HTR-8/SVneo (cell line): ENCODE measurements at regions not wholly inside any gene's neighbourhood (a gene's known extent, or its start where the extent isn't known, plus 50 kb on each side); places are given as distances from the start of the nearest gene placed in this dataset.

Source experiments
- DNase-seq: peaks from one replicate; pipeline ENCODE4 v3.0.0; 2011; ENCODE audit warnings: low spot score, mixed read lengths; ENCODE audit not compliant: insufficient read length
- FAIRE-seq: peaks from 2 replicates; lab custom pipeline; 2011; peaks lifted over from hg19 to GRCh38; lab: Jason Lieb, UNC

DNA sequence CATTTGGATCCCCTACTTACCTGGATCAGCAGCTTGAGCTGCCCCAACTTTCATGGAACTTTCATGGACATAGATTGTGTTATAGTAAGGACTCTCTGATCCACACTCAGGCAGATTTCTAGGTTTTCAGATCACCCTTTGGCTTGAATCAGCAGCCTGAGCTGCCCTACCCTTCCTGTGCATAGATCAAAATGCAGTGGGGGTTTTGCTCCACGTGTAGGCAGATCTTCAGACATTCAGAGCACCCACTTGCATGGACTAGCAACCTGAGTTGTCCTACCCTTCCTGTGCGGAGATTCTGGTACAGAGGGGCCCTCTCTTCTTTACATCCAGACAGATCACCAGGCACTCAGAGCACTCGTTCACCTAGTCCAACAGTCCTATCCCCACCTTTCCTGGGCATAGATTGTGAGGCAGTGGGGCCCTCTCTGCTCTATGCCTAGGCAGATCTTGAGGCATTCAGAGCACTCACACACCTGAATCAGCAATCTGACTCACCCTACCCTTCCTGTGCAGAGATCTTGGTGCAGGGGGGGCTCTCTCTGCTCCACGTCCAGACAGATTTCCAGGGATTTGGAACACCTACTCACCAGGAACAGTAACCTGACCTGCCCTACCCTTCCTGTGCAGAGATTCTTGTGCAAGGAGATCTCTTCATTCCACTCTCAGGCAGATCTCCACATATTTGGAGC lies 705.2 kb upstream of the NRSN1 start:
- no peak for FAIRE-seq
- DNase-seq, result no peak

DNA sequence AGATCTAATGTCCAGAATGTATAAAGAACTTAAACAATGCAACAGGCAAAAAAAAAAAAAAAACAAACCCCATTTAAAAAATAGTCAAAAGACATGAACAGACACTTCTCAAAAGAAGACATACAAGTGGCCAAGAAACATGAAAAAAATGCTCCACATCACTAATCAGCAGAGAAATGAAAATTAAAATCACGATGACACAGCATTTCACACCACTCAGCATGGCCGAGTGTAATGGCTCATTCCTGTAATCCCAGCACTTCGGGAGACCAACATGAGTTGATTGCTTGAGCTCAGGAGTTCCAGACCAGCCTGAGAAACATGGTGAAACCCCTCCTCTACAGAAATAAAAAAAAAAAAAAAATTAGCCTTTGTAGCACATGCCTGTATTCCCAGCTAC lies 701.4 kb upstream of the NRSN1 start:
- no peak for FAIRE-seq
- no peak for DNase-seq

DNA sequence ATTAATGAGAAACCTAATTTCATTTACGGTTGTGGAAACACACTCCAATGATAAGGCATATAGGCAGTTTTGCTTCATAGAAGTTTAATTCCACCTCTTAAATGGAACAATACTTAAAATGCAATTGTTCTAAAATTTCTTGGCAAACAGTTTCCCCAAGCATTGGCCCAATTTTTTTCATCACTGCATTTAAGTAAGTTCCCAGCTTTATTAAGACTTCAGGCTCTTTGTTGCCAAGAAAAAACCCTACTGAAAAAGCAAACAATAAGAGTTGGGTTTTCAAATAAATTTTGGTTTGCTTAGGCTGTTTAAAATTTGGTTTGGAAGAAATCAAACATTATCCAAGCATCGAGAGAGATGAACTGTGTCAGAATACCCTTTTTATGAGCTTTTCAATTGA lies 690.9 kb upstream of the NRSN1 start:
- DNase-seq (no peak), FAIRE-seq (no peak)

DNA sequence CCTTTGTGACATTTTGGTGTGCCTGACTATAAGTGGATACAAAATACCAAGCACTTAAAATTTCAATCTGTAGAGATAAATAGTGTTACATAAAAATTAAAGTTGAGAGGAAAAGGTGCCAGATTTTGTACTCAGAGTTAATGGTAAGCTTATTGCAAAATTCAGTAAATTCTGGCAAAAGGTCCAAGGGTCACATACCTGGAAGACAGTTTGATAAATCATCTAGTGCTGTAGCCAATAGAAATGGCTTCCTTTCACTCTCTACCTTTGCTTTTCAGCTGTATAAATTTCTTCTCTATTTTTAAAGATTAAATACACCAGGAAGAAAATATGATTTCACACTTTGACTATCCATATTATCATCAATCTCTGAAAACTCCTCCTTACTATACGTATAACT lies 690.2 kb upstream of the NRSN1 start:
- FAIRE-seq (no peak), DNase-seq (no peak)

DNA sequence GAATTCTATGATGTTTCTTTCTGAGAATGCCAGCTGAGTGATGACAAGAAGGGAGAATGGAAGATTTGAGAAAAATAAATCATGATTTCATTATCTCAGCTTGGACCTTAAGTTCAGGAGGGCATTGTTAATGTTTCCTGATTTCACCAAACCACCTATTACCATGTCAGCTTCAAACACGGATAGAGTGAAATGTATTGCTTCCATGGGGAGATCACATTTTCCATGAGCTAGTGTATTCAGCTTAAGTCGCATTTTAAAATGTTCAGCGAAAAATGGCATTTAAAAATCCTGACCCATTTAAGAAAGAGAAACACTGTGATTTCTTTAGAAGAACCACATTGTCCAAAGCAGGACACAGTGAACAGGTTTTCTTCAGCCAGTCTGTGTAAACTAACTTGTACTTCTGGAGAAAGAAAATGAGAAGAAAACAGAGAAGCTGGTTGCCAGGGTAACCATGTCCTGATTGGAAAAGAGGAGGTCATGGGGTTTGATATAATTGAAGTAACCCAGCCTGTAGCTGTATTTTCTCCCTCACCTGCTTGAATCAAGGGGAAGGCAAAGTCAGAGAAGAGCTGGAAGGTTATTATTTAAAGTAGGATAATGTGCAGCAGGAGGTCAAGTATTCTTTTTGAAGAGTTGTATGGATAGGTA lies 684.1 kb upstream of the NRSN1 start:
- FAIRE-seq (no peak), DNase-seq (no peak)

DNA sequence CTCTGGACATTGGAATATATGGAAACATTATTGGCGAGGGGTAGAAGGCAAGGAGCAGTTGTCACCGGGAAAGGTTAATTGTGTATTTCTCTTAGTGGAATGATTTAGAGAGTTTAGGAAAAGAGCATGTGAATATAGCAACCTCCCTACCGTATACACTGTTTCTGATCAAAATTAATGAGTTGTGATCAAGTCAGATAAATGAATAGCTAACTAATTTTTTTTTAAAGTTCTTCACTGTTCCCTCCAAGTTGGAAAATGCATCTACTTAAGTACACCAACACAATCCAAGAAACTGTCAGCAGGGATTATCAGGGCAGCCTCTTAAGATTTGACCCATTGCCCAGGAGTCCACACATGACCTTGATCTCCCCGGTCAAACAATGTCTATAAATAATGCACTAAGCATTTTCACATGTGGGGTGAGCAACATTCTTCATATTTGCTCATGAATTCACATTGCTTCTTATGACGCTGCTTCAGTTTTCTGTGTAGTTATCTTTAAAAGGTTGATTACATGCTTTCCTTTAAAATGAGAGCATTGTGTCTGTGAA lies 680.8 kb upstream of the NRSN1 start:
- no peak for FAIRE-seq

DNA sequence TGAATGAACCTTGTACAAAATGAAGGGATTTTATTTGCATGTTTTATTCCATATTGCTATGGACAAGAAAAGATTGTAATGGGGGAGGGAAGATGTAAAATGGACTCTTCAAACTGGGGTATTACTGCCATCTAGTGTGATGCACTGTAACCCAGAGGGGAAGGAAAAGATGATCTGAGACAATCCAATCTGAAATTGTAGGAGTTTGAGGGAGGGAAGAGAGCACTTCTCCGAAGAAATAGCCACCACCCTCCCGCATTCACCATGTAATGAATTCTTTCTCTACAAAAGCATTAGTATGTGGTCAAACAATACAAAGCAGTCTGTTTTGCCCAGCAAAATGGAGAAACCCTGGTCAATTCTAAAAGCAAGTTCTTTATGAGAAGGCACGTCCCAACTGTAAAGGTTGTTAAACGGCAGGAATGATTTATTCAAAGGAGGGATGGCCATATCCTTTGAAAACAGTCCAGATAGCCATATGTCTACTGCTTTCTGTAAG lies 679.5 kb upstream of the NRSN1 start:
- DNase-seq (peak; percentile 5), FAIRE-seq (no peak)

More for the DNA sequence above, 680.8 kb upstream of the NRSN1 start:
- no peak for DNase-seq

DNA sequence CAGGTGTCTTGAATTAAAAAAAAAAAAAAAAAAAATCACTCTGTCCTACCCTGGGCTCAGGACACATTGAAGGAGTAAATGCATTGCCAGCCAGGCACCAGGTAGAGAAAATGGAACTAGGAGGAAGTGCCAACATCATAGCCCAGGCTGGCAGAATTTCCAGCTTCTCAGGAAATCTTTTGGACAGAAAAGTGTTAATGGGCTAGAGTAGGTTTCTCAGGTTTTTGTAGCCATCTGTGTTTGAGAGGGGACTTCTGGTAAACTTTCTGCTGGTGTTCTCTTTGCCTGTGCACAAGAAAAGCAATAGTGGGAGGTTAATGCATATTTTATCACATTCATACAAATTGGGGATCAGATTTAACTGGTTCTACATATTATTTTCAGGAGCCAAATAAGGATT lies 678.3 kb upstream of the NRSN1 start:
- FAIRE-seq (no peak), DNase-seq (no peak)

DNA sequence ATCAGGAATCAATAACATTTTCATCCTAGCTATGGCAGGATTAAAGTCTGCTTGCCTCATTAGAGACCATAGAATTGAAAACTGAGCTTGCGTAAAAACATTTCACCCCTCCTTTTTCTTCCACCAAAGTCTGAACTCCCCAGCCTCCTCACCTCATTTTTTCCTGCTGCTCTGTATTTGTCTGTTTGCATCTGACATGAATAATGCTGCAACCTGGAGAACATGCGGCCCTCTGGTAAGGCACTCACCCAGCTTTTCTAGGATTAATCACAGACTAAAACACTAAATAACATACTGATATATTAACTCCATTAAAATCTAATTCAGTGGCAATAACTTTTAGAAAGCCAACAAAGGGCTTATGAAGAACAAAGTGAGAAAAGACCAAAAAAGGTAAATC lies 677.7 kb upstream of the NRSN1 start:
- DNase-seq (no peak), FAIRE-seq (no peak)

DNA sequence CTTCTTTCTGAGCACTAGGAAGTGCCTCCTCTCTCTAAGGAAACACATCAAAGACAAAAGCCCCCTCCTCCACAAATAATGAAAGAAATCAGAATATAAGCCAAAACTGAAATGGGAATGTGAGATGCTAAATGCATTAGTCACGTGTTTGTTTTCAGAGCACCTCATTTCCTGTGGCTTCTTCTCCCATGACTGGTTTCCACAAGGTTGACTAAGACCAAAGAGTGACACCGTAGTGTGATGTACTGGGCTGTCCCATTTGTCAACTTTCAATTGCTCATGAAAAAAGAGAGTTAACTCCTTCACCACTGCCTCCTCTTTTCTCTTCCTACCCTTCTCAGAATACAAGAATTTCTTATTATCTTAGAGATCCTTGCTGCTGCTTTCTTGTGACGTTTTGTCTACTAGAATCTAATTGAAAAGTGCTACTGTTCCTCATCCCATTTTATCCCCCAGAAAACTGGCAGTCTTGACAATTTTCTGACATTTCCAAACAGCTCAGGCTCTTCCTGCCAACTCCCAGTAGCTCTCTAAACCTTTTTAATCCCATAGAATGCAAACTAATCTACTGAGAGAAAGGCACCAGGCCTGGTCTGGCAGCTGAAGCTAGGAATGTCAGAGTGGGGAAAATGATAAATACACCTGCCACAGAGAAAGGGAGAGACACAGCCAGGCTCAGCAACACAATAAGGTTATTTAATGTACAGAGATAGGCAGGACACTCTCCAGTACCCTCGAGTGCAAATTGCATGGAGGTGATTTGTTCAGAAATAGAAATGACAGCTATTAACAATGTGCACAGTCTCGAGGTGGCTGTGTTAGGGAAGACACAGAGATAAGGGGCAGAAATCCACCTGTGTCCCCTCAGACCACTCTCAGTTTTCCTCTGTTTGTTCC lies 671.7 kb upstream of the NRSN1 start:
- no peak for DNase-seq

DNA sequence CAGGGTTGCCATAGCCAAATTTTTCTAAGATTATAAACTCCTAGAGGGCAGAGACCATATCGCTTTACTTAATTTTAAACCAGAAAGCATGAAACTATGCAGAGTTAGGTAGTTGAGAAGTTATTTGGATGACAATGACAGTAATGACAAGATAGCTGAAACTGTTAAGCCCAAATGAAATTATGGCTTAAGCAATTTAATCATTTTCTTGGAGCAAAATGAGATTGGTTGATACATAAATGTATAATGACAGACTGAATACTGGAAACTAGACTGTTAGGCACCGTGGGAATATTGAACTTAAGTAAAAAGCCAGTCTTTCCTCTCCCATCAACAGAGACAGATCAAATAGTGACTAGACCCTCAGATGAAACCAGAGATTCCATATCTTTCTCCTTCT lies 670.3 kb upstream of the NRSN1 start:
- FAIRE-seq (no peak), DNase-seq (no peak)

More for the DNA sequence above, 671.7 kb upstream of the NRSN1 start:
- FAIRE-seq, result no peak

DNA sequence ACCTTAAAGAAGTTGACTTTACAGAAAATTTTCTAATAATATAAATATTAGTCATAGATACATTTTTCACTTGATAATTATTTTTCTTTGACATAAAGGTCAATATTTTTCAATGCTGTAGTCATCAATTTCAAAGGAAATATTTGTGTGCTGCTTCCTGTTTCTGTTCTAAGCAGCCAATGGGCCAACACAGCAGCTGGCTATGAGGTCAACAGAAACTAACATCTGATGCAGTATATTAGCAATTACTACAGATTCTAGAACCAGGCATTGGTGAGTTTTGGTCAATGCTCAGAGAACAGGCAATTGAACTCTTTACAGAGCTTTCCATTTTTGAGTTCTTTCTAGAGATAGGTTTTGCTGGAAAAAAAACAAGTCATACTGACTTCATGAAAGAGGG lies 669.6 kb upstream of the NRSN1 start:
- FAIRE-seq, result no peak
- no peak for DNase-seq

DNA sequence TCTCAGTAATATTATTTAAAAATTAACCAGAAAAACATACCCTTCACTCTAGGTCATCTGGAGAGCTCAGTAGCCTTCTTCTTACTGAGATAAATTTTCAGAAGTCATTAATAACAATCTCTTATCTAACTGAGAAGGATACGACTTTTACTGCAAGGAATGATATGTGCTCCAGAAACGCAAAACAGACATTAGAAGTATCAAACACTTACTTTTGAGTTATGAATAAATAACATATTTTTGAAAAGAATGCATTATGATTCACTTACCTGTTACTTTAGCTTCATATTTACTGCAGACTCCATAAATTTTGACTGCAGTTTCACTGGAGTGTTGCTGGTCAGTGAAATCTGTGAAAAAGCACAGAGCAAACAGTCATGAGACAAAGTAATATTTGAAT lies 668.7 kb upstream of the NRSN1 start:
- DNase-seq (no peak), FAIRE-seq (no peak)

DNA sequence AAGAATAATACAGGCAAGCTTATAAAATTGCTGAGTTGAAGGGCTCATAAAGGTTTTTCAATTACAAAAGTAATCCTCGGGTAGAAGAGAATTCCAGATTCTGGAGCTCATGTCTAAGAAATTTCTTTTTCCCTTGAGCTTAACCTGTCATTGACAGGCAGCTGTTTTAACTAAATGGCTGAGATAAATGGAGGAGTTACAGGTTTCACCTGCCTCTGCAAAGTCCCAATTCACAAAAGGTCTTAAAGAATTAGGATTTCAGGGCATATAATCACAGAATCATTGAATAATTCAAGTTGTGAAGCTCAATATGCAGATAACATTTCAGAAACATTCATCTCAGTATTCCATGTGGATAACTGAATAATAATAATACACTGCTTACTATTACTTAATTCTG lies 660.1 kb upstream of the NRSN1 start:
- FAIRE-seq (no peak), DNase-seq (no peak)

DNA sequence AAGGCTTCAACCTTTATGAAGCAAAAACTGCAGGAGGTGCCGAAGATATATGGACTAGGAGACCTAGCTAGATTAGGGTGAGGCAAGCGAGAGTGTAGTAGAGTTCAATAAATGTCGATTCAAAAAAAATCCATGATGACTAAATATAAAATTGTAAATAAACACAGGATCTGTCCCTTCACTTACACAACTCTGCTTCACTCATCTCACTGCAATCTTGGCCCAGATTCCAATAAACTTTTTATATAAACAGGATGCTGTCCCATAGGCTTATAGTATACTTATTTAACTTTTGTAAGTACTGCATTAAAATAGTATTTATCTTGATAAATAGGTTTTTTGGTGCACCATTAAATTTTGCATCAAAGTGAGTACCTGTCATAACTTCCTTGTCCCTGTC lies 648.4 kb upstream of the NRSN1 start:
- no peak for FAIRE-seq
- DNase-seq, result no peak

DNA sequence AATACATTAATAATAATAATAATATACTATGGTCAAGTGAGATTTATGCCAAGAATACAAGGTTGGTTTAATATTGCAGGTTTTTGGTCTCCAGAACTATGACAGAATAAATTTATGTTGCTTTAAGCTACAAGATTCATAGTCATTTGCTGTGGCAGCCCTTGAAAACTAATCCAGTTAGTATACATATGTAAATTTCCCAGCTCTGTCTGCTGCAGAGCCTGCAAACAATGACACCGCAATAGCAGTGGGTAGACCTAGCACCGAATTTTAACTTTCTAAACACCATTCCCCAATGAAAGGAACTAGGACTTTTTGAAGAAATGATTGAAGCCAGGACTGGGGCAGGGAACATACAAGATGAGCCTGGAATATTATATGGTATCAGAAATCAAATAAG lies 647.7 kb upstream of the NRSN1 start:
- FAIRE-seq, result no peak

DNA sequence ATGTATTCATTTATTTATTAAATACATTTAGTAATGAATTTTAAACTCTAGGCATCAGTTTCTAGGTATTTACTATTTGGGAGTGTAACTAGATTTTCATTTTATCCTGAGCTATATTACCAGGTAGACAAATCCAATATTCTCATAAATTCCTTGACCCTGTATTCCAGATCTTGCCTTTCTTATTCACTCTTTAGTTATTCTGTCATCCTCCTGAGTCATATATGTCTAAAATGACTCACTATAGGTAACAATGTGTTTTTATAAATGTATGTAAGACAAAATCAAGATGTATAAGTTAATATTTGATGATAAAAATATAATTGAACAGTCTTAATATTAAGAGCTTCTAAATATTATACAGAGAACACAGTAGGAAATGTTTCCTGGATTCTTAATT lies 642.1 kb upstream of the NRSN1 start:
- DNase-seq, result no peak
- FAIRE-seq, result no peak

More for the DNA sequence above, 647.7 kb upstream of the NRSN1 start:
- DNase-seq, result no peak

DNA sequence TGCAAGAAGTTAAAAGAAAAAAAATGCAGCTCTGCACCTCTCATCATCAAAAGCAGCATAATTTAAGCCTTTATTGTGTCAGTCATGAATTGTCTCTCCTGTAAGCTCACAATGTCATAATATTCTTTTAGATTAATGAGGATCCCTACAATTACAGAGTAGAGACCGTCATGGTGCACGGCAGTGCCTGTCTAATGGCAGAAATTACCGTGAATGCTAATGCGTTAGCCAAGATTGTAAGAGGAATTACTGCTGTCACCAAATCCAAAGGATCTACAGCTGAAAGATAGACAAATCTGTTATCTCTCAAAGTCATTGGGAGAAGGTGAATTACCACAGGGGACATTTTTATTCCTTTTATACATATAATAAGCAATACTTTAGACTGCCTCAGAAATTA lies 631.6 kb upstream of the NRSN1 start:
- FAIRE-seq, result no peak
- DNase-seq, result no peak

DNA sequence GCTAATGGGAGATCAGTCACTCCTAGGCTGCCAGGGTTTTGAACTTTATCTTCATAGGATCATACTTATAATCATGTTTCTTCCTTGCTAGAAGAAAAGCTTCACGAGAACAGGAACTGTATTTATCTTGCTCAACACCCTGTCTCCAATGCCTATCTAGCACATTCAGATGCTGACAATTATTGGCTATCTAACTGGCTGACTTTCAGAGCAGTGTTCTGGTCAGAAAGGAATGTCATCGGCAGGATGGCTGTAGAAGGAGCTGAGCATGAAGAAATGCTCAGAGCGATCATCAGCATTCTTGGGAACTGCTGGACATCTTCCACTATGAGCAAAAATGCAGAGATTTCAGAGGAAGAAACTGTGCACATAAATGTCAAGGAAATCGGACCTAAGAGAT lies 628.0 kb upstream of the NRSN1 start:
- DNase-seq, result no peak
- FAIRE-seq, result no peak

DNA sequence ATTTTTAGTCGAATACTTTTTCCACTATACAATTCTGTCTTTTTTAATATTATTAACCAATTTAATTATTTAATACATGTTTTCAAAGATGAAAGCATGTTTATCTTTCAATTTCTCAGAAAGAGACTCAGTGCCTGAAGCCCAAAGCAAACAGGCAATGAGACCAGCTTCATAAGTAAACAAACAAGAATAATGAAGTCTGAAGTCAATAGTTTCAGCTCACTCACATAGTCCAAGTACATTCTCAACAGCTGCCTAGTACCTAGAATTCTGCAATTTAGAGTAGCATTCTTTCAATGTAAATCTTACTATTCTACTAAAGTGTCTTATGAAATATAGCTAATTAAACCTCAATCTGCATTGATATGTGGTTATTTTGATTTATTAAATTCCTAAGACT lies 626.5 kb upstream of the NRSN1 start:
- DNase-seq (no peak), FAIRE-seq (no peak)

DNA sequence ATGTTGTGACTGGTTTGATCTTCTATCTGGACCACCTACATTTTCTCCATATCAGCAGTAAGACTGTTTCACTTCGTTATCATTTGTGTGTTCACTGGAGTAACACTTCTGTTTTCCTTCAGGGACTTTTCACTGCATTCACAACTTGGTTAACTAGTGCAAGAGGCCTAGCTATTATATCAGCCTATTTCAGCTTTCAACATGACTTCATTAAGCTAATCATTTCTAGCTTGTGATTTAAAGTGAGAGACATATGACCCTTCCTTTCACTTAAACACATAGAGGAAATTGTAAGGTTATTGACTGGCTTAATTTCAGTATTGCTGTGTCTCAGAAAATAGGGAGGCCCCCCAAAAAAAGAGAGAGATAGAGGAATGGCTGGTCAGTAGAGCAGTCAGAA lies 622.8 kb upstream of the NRSN1 start:
- FAIRE-seq, result no peak
- no peak for DNase-seq
